ENCODE measurements at regions not wholly inside any gene's neighbourhood (a gene's known extent, or its start where the extent isn't known, plus 50 kb on each side); places are given as distances from the start of the nearest gene placed in this dataset.

DNA sequence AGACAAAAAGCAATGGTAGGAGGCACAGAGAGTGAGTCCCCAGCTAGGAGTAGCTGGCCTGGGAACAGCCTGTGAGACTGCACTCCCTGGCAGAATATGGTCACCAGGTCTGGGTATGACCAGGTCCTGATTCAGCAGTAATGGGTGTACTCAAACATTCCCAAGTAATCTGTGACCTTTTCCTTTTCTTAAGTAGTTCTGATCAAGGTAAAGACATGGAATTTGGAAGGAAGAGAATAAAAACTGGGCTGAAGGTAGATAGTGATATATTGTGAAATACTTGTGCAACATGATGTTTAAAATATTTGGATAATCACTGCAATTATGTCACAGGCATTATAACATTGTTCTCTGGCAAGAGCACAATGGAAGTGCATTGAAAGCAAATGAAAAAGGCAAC is 147.2 kb upstream of the DPYD start:
- CTCF ChIA-PET = no interaction called here
- TF ChIP-seq, protein P1, sequence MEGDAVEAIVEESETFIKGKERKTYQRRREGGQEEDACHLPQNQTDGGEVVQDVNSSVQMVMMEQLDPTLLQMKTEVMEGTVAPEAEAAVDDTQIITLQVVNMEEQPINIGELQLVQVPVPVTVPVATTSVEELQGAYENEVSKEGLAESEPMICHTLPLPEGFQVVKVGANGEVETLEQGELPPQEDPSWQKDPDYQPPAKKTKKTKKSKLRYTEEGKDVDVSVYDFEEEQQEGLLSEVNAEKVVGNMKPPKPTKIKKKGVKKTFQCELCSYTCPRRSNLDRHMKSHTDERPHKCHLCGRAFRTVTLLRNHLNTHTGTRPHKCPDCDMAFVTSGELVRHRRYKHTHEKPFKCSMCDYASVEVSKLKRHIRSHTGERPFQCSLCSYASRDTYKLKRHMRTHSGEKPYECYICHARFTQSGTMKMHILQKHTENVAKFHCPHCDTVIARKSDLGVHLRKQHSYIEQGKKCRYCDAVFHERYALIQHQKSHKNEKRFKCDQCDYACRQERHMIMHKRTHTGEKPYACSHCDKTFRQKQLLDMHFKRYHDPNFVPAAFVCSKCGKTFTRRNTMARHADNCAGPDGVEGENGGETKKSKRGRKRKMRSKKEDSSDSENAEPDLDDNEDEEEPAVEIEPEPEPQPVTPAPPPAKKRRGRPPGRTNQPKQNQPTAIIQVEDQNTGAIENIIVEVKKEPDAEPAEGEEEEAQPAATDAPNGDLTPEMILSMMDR (conservative IDR thresholded peaks at IDR 0.05; ENCODE audit: low read depth) = no peak
- no peak for DNase-seq (ENCODE audit: low spot score)
- no peak overlapping the region for H3K27ac ChIP-seq
- POLR2A ChIA-PET (ENCODE audit: low non-redundant PET) = no interaction called here

DNA sequence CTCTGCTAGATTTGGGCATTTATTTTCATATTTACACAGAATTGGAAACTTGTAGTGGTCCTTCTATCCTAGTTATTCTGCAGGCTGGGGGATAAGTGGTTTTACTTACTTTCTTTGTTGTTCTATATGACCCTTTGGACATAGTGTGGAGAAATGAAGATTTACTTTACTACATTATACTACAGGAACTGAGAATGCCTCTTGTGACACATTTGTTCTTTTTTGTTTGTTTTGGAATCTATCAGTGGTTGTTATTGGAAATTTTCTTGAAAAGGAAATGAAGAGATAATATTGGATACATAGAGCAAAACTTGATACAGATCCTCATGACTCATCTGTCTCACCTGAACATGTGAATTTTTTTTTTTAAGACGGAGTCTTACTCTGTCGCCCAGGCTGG is 146.1 kb upstream of the DPYD start:
- DNase-seq (ENCODE audit: low spot score) = no peak
- POLR2A ChIA-PET (ENCODE audit: low non-redundant PET) = no interaction called here
- H3K27ac ChIP-seq = no peak overlapping the region
- TF ChIP-seq, protein P1 (conservative IDR thresholded peaks at IDR 0.05; ENCODE audit: low read depth) = no peak
- CTCF ChIA-PET = no interaction called here

DNA sequence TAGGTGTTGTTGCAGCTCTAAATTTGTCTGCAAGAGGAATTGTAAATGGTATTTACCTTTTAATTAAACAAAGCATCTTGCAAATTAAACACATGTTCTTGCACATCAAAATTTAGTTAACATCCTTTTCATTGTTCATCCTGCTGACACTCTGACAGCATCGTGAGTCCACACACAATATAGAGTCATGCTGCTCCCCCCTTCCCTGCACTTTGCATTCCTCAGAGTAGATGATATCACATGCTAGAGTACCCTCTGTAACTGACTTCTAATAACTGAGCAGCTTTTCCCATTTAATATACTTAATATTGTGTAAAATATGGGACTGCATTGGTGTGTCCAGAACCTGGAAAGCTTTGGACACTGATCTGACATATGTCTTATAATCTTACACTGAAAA is 138.8 kb upstream of the DPYD start:
- TF ChIP-seq, protein P1 (conservative IDR thresholded peaks at IDR 0.05; ENCODE audit: low read depth) = no peak
- H3K27ac ChIP-seq = no peak overlapping the region
- CTCF ChIA-PET = no interaction called here
- POLR2A ChIA-PET (ENCODE audit: low non-redundant PET) = no interaction called here
- DNase-seq (ENCODE audit: low spot score) = no peak

DNA sequence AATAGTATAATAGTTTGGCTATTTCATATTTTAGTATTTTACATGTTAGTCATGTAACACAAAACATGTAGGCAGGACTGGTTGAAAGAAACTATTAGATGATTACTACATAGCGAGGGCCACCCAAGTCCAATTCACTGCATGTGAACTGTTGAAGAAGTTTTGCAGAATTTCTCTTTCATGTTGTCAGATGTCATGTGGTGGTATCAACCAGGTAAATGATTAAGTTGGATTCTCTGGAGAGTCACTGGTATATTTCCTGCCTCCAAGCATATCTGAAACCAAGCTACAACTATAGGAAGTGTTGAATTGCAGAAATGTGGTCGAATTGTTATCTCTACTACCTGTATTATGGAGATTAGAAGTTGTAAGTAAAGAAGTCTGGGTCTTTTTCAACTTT is 137.8 kb upstream of the DPYD start:
- ChIA-PET POLR2A (ENCODE audit: low non-redundant PET) (no interaction called here), CTCF (no interaction called here)
- no peak for DNase-seq (ENCODE audit: low spot score)
- H3K27ac ChIP-seq = no peak overlapping the region
- TF ChIP-seq, protein P1 (conservative IDR thresholded peaks at IDR 0.05; ENCODE audit: low read depth) = no peak

DNA sequence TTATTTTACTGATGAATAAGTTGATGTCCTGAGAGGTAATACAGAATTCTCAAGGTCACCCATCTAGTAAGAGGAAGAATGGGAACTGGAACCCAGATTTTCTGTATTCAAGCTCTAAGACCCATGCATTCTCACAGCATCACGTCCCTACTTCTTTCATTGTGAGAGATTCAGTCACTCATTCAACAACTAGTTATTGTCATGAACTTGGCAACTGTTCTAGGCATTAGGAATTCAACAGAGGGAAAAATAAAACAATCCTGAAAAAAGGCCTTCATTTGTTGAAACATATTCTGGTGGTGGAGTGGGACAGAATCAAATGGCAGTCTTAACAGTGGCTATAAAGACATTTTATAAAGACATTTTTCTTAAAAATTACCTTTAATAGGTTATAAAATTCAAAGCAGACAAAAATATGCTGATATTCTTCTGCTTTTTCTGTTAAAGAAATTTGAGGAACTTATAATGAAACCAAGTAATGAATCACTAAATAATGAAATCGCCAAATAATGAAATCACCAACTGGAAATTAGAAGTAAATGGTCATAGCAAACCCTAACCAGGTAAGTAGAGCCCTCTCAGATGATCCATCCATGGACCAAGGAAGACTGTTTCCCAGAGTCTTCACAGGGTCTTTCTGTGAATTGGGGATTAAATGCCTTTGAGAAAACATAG is 136.5 kb upstream of the DPYD start:
- DNase-seq (ENCODE audit: low spot score) = no peak
- ChIA-PET CTCF (interaction anchor here (1.1 kb wide), 1 partner anchor 411 kb away, joined by 3 read pairs; no protein-coding TSS in a partner anchor), POLR2A (ENCODE audit: low non-redundant PET) (no interaction called here)
- H3K27ac ChIP-seq = no peak overlapping the region
- TF ChIP-seq, protein P1 (conservative IDR thresholded peaks at IDR 0.05; ENCODE audit: low read depth) = no peak

DNA sequence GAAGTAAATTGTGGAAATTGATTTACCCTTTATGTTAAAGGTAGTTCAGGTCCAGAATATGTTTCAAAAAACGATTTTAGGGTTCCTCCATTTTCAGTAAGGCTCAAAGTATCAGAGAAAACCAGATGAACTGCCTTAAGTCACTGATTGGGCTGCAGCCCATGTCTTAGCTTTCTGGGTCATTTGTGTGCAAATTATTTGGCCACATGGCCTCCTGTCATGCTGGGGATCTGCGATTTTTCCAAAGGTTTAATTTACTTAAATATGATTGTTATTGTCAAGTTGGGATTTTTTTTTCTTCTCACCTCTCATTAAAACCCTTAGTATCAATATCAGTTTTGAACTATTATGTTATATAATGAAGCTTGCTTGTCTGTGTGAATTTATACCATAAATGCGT is 135.9 kb upstream of the DPYD start:
- CTCF ChIA-PET = interaction anchor here (0.6 to 1.1 kb wide), 2 partner anchors 233 to 412 kb away, joined by 3 read pairs; no protein-coding TSS in a partner anchor

More for the DNA sequence above, 135.9 kb upstream of the DPYD start:
- no peak overlapping the region for H3K27ac ChIP-seq
- TF ChIP-seq, protein P1 (conservative IDR thresholded peaks at IDR 0.05; ENCODE audit: low read depth) = no peak
- POLR2A ChIA-PET (ENCODE audit: low non-redundant PET) = no interaction called here
- no peak for DNase-seq (ENCODE audit: low spot score)

All from RWPE1 (cell line).